Choroid plexus epithelial cell (primary cell): ENCODE measurements at regions not wholly inside any gene's neighbourhood (a gene's known extent, or its start where the extent isn't known, plus 50 kb on each side); places are given as distances from the start of the nearest gene placed in this dataset.

Experiments
- DNase-seq: peaks from one replicate; pipeline ENCODE4 v3.0.0-alpha.2; 2010; ENCODE audit warnings: low read depth
- H3K4me3 ChIP-seq: 2 replicates; pipeline ENCODE4 v1.5.1; 2011; ENCODE audit warnings: low read depth, mild to moderate bottlenecking, control low read depth, low read length, moderate library complexity
- CTCF ChIP-seq: conservative IDR thresholded peaks from 2 replicates; pipeline ENCODE4 v1.5.1; 2011; ENCODE audit warnings: low read depth, mild to moderate bottlenecking, control low read depth, inconsistent platforms, low read length, moderate library complexity

DNA sequence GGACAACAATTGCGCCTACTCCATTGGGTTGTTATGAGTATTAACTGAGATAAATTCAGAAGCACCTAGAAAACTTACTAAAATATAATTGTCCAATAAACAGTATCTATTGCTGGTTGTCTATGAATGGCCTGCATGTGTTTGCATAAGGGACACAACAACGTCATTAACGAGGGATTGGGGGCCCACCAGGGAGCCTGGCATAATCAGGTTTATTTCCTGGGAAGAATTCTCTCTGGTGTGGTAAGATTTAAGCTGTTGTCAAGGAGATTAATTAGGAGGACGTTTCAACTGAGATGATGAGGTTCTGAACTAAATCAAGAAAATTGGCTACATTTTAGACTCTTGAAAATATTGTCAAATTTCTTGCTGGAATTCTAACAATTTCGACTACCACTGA, 176.1 kb upstream of the CDIN1 start:
- DNase-seq: no peak
- no peak for TF ChIP-seq CTCF
- H3K4me3 ChIP-seq: no peak overlapping the region

DNA sequence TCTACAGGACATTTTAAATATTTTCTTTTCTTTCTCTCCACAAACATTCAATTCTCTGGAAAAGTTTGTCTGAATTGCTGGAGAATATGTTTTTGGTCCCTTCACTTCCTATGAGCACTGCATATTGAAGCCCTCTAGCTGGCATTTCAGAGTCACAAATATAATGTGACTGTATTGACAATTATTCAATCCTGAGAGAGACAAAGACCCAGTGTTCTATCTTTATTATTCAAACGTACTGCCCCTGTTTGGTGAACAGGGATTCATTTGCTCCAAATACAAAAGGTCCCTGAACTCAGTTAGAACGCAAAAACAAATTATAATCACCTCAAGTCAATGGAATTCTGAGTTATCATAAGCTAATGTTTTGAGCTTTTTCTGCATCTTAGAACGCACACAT, 173.1 kb upstream of the CDIN1 start:
- no peak overlapping the region for H3K4me3 ChIP-seq
- DNase-seq: no peak
- TF ChIP-seq CTCF: no peak

GRCh38 chr15:36406911-36407310, 172.5 kb upstream of the CDIN1 start:
- DNase-seq: no peak
- no peak overlapping the region for H3K4me3 ChIP-seq
- TF ChIP-seq CTCF: no peak

GRCh38 chr15:36407647-36408046, 171.8 kb upstream of the CDIN1 start:
- H3K4me3 ChIP-seq: no peak overlapping the region
- peak; percentile 87 for DNase-seq
- no peak for TF ChIP-seq CTCF

DNA sequence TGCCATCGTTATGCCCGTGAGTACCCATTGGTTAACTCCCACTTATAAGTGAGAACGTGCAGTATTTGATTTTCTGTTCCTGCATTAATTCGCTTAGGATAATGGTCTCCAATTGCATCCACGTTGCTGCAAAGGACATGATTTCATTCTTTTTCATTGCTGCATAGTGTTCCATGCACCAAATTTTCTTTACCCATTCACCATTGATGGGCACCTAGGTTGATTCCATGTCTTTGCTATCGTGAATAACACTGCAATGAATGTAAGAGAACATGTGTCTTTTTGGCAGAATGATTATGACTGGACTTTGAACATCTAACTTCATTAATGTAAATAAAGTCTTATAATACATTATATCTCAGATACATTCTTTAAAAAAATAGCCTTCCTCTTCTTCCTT, 169.6 kb upstream of the CDIN1 start:
- no peak overlapping the region for H3K4me3 ChIP-seq
- no peak for DNase-seq
- no peak for TF ChIP-seq CTCF

- no peak overlapping the region for H3K4me3 ChIP-seq
- no peak for TF ChIP-seq CTCF
- peak; percentile 35 for DNase-seq
Observed at GRCh38 chr15:36414670-36415069, 164.8 kb upstream of the CDIN1 start.

DNA sequence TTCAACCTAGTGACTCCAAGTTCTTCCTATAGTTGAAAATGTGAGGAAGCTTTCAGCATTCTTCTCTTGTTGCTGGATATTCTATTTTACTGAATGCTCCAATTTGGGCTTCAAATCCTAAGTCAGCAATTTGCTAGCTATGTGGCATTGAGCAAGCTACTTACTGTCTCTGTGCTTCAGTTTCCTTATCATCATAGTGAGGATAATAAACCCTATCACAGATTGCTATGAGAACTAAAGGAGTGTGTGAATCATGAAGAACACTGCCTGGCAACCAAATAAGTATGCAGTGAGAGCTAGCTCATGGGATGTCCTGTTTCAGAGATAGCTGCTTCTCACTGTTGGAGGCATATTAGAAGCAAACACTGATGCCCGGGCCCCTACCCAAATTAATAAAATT, 163.8 kb upstream of the CDIN1 start:
- TF ChIP-seq CTCF: no peak
- H3K4me3 ChIP-seq: no peak overlapping the region
- DNase-seq: peak; percentile 83
